GM18511 (cell line): ENCODE measurements at regions not wholly inside any gene's neighbourhood (a gene's known extent, or its start where the extent isn't known, plus 50 kb on each side); places are given as distances from the start of the nearest gene placed in this dataset.

Experiments used
- ATAC-seq: cut with Tn5 transposase; IDR thresholded peaks from one replicate; pipeline ENCODE4 v1.9.1; 2021; ENCODE audit warnings: mild to moderate bottlenecking, moderate library complexity; ENCODE audit not compliant: unreplicated experiment

GRCh38 chr10:131442271-131442670 is 130.8 kb upstream of the TCERG1L start:
- no peak for ATAC-seq

GRCh38 chr10:131444286-131444685 is 132.8 kb upstream of the TCERG1L start:
- no peak for ATAC-seq

GRCh38 chr10:131444862-131445461 is 133.4 kb upstream of the TCERG1L start:
- no peak for ATAC-seq

GRCh38 chr10:131445623-131446022 is 134.1 kb upstream of the TCERG1L start:
- no peak for ATAC-seq

- no peak for ATAC-seq
These were observed 134.7 kb upstream of the TCERG1L start for GRCh38 chr10:131446171-131446570.

GRCh38 chr10:131448171-131448570 is 136.7 kb upstream of the TCERG1L start:
- ATAC-seq: no peak

- ATAC-seq: no peak
These were observed 137.4 kb upstream of the TCERG1L start for GRCh38 chr10:131448883-131449282.

GRCh38 chr10:131450216-131450765 is 138.8 kb upstream of the TCERG1L start:
- no peak for ATAC-seq

GRCh38 chr10:131451407-131452015 is 140.0 kb upstream of the TCERG1L start:
- no peak for ATAC-seq

GRCh38 chr10:131452926-131453720 is 141.6 kb upstream of the TCERG1L start:
- no peak for ATAC-seq

GRCh38 chr10:131453721-131454634 is 142.5 kb upstream of the TCERG1L start:
- ATAC-seq: no peak

GRCh38 chr10:131456411-131456810 is 144.9 kb upstream of the TCERG1L start:
- no peak for ATAC-seq

GRCh38 chr10:131461093-131461492 is 149.6 kb upstream of the TCERG1L start:
- ATAC-seq: no peak

- ATAC-seq: no peak
These were observed 153.3 kb upstream of the TCERG1L start for GRCh38 chr10:131464789-131465188.

GRCh38 chr10:131469551-131469950 is 158.0 kb upstream of the TCERG1L start:
- no peak for ATAC-seq

- ATAC-seq: no peak
These were observed 162.1 kb upstream of the TCERG1L start for GRCh38 chr10:131473645-131474044.

GRCh38 chr10:131474416-131474815 is 162.9 kb upstream of the TCERG1L start:
- no peak for ATAC-seq

- no peak for ATAC-seq
These were observed 163.5 kb upstream of the TCERG1L start for GRCh38 chr10:131475043-131475442.

GRCh38 chr10:131475803-131476202 is 164.3 kb upstream of the TCERG1L start:
- no peak for ATAC-seq

- no peak for ATAC-seq
These were observed 166.1 kb upstream of the TCERG1L start for GRCh38 chr10:131477457-131478121.
